GM20431 (cell line): ENCODE measurements at regions not wholly inside any gene's neighbourhood (a gene's known extent, or its start where the extent isn't known, plus 50 kb on each side); places are given as distances from the start of the nearest gene placed in this dataset.
"Not testable (repeated sequence)": the region's sequence is repeated elsewhere in the genome, so short reads cannot be mapped to it uniquely, and the experiment has no call there.

Source experiments
- in situ Hi-C: fragments of 300-500 bp; cut with MseI, MboI; formaldehyde crosslinking; loops from one replicate; pipeline ENCODE4 v1.15.0; 2020; ENCODE audit warnings: low sequenced_read_pairs; ENCODE audit not compliant: unreplicated experiment

GRCh38 chr16:10309271-10309932, 76.5 kb upstream of the ATF7IP2 start:
- in situ Hi-C loops: no loop called here

GRCh38 chr16:10312008-10312407, 73.9 kb upstream of the ATF7IP2 start:
- in situ Hi-C loops: loop anchor here (10.0 kb wide), 1 partner anchor 203 kb away; no protein-coding TSS in a partner anchor

- in situ Hi-C loops: loop anchor here (10.0 kb wide), 1 partner anchor 202 kb away; no protein-coding TSS in a partner anchor
Observed at GRCh38 chr16:10312784-10313724, 72.8 kb upstream of the ATF7IP2 start.

- in situ Hi-C loops: loop anchor here (10.0 kb wide), 1 partner anchor 200 kb away; no protein-coding TSS in a partner anchor
Observed at GRCh38 chr16:10314317-10314716, 71.5 kb upstream of the ATF7IP2 start.

GRCh38 chr16:10314811-10315210, 71.0 kb upstream of the ATF7IP2 start:
- in situ Hi-C loops: loop anchor here (10.0 kb wide), 1 partner anchor 200 kb away; no protein-coding TSS in a partner anchor

GRCh38 chr16:10317425-10318001, 68.3 kb upstream of the ATF7IP2 start:
- in situ Hi-C loops: loop anchor here (10.0 kb wide), 1 partner anchor 197 kb away; no protein-coding TSS in a partner anchor

GRCh38 chr16:10318798-10319500, 66.9 kb upstream of the ATF7IP2 start:
- in situ Hi-C loops: loop anchor here (10.0 kb wide), 1 partner anchor 196 kb away; no protein-coding TSS in a partner anchor

- in situ Hi-C loops: no loop called here
Observed at GRCh38 chr16:10321407-10322387, 64.2 kb upstream of the ATF7IP2 start.

- in situ Hi-C loops: no loop called here
Observed at GRCh38 chr16:10322723-10323527, 62.9 kb upstream of the ATF7IP2 start.

GRCh38 chr16:10323528-10323869, 62.4 kb upstream of the ATF7IP2 start:
- in situ Hi-C loops: no loop called here

- in situ Hi-C loops: no loop called here
Observed at GRCh38 chr16:10324210-10324609, 61.7 kb upstream of the ATF7IP2 start.

GRCh38 chr16:10325783-10326543, 59.9 kb upstream of the ATF7IP2 start:
- in situ Hi-C loops: no loop called here

- in situ Hi-C loops: no loop called here
Observed at GRCh38 chr16:10326647-10327046, 59.2 kb upstream of the ATF7IP2 start.

GRCh38 chr16:10328291-10328690, 57.6 kb upstream of the ATF7IP2 start:
- in situ Hi-C loops: not testable (repeated sequence)

GRCh38 chr16:10332241-10332640, 53.6 kb upstream of the ATF7IP2 start:
- in situ Hi-C loops: no loop called here

- in situ Hi-C loops: no loop called here
Observed at GRCh38 chr16:10332775-10333174, 53.1 kb upstream of the ATF7IP2 start.

- in situ Hi-C loops: no loop called here
Observed at GRCh38 chr16:10333321-10334032, 52.4 kb upstream of the ATF7IP2 start.
